Stimulated activated CD8-positive, alpha-beta memory T cell treated with anti-CD3 and anti-CD28 coated beads, Interleukin-4, amount 100 ng/mL, for 1 hour (primary cell): ENCODE measurements at regions not wholly inside any gene's neighbourhood (a gene's known extent, or its start where the extent isn't known, plus 50 kb on each side); places are given as distances from the start of the nearest gene placed in this dataset.
A peak's percentile ranks its signal among the peaks of the same experiment; 100 is the strongest.
"Not testable (repeated sequence)": the region's sequence is repeated elsewhere in the genome, so short reads cannot be mapped to it uniquely, and the experiment has no call there.

Experiments used
- DNase-seq, 2 donors: peaks; one replicate each; pipeline ENCODE4 v3.0.0-alpha.2; 2020; ENCODE audit warnings: low read depth in 2 of 2, low spot score in 1 of 2

DNA sequence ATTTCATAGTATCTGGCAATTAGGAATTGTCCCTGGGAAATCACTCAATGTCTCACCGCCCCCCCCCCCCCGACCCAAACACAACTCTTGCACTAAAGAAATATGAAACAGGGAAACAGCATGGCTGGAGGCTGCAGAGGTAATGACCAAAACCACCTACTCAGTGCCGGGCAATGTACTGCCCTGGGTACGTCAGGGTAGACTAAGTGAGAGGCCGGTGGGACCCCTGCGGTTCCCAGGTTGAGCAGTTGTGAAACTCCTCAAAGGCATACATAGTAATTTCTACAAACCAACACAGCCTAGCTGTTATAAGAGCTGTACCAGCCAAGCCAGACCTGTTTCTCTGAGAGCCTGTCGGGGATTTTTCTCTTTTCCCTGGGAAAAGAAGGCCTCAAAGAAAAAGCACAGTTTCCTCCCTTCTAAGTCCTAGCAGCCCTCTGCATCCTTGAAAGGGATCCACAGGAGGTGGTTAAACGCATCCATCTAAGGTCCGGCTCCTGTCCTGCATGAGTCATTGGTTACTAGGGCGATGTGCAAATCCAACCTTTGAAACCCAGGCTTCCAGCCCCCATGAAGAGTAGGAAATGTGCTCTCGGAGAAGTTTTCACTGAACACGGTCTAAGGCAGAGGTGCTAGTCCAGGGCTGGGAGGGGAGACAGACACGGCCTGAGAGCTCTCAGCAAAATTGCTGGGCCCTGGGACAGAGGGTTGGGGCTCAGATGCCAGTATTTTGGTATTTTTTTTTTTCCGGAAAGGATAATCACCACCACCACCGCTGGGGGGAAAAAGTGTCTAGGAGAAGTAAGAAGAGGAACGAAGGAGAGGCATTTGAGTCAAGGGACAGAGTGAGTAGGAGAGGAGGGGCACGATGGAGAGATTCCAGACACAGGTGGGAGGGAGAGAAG lies 172.8 kb downstream of the ATP6V0E2 start:
- not testable (repeated sequence) for DNase-seq

DNA sequence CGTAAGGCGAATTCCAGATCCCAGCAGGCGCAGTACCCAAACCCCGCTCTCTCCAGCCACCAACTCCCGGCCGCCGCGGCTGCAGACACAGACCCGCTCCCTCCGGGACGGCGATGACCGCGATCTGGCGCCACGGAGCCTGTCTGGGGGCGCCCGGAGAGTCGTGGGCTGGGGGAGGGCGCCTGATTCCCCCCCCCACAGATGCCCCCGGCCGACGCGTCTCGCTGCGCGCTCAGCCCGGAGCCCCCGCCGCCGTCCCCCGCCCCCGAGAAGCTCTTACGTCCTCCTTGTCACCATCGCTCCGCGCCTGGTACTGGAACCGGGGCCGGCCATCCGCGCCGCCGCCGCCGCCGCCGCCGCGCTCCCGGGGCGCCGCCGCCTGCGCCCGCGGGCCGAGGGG lies 173.6 kb downstream of the ATP6V0E2 start:
- DNase-seq: not testable (repeated sequence)

DNA sequence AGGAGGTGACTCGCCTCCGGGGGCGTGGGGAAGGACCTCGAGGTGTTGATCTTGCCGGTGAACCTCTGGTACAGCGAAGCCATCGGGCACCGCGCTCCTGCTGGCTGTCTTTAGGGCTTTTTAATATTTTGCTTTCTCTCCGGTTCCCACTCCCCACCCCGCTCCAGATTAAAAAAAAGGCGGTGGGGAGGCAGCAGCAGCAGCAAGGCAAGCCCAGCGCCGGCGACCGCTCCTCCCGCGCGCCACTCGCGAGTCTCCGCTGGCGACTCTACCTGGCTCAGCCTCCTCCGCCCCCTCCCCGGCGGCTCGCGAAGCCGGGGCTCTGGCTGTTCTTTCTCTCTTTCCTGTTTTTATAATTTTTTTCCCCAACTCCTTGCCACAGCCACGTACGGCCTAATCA lies 174.0 kb downstream of the ATP6V0E2 start:
- DNase-seq: not testable (repeated sequence)

DNA sequence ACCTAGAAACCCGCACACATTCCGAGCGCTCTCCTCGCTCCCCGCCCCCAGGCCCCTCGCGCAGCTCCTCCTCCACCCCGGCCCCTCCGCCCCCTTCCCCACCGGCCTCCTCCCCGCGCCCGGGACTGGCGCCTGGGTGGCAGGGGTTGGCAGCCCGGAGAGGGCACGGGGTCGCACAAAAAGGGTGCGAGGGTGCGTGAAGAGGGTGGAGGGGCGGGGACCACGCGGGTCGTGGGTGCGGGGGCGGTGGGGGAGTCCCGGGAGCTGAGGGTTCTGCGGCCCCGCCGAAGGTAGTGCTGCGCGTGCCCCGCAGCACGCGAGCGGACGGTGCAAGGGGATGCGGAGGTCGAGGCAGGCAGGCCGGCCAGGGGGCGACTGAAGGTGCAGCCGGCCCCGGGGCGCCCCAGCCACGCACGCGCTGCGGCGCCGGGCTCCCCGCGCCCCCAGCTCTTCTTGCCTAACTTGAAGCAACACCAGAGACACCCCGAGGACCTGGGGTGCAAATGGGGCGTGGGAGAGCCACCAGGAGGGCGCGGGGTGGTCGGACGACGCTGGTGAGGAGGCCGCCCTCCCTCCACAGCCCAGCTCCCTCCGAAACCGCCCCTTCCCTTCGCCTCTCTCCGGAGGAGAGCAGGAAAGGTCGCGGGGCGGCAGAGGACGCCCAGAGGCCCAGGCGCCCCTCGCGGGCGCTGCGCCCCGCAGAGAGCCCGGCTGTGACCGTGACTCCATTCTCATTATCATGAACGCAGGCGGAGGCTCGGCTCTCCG lies 174.7 kb downstream of the ATP6V0E2 start:
- not testable (repeated sequence) for DNase-seq

DNA sequence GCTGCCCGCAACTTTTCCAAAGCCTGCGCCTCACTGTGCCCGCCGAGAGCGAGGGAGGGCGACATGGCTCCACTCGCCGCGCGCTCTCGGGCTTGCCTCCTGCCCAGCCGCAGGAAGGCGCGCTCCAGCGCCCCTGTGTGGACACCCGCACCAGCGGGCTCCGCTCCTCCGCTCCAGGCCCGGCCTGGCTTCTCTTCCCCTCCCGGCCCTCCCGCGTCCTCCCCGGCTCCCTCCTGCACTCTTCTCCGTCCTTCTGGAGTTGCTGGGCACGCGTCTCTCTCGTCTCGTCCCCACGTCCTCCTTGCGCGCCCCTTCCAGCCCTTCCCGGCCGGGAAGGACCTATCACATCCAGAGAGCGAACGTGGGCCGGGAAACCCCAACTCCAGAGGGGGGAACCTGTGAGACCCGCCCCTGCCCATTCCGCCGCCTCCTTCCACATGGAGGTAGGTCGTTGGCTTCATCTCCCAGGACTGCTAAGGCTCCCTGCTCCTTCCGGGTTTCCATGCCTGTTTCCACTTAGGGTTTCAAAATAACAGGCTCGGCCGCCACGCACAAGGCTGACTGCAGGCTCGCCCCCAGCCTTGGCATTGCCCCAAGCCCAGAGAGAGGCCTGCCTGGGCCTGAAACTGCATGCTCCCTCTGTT lies 175.4 kb downstream of the ATP6V0E2 start:
- DNase-seq: not testable (repeated sequence)

DNA sequence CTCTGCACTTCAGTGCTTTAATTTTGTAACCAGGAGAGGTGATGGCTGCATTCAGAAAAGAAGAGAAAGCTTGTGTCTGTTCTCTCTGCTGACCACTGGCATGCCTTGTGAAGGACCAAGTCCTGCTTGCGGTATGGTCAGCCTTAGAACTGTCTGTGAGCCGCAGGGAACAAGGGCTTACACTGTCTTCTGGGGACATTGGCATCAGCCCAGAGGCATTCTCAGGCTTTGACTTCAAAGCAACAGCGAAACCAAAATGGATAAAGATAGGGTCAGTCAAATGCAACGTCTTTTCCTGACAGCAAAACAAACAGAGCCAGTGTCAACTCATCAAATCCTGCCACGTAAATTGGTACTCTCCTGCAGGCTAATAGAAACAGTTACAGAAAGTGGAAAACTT lies 179.6 kb downstream of the ATP6V0E2 start:
- not testable (repeated sequence) for DNase-seq

DNA sequence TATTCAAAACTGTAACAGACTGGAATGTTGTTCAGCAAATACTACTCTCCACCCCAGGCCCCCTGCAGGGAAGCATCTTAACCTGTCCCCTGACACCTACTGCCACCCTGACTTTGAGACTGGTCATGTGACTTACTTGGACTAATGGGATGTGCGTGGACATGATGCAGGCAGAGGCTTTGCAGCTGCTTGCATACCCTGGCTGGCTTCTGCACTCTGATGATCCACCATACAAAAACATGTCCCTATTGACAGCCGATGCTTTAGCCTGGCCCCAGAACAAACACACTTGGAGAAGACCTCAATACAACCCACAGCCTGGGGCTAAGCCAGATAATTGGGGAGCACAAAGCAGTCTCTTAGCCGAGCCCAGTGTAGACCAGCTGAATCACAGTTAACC lies 180.5 kb downstream of the ATP6V0E2 start:
- DNase-seq: not testable (repeated sequence)

DNA sequence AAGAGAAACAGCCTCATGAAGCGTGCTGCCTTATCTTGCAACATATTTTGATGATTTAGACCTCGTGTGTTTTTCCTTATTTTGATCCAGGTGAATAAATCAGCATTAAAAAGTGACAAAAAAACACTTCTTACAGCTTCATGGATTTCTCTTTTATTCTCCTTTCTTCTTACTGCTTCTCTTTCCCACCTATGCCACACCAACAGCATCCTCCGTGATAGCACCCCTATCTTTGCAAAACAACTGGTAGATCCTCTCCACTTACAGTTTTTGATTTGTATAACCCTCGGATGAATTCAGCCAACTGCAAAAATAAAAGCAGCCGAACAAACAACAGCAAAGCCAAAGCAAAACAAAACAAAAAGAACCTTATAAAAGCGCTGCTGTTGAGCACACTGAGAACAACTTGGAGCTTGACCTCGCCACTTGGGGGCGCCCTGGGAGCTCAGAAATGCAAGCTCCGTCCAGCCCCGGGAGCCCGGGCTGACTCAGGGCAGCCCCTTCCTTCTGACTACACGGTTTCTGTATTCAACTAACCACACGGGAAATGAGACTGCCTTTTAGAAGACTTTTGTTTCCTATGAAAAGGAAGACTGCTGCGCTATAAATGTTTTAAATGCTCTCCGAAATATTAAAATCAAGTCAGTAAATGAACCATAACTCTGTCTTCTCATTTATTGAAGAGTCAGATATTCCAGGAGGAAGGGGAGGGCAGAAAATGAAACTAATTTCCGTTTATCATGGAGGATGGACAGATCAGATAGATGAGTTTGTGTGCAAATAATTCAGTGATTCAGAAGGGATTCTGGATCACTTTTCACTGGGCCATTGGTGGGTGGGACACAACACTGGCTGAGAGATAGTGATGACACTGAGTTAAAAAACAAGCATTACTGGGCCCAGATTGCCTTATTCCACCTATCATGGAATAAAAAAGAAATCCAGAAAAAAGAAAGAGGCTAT lies 186.8 kb downstream of the ATP6V0E2 start:
- peak; percentile 59 to 74 for DNase-seq

DNA sequence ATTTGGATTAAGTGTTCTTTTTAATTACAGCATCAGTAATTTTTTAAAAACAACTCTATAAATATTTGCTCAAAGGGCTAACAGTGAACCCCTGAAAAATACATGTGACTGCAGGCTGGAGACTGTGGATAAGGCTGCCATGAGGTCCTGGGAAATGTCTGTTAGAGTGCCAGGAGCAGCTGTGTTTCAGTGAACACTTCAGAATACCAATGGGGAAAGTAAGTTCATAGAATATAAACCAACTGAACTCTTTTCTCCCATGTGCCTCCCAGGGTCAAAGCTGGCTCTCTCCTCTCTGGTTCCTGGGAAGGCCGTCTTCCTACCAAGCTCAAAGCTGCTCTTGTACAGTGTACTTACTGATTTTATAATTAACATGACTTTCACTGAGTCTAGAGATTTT lies 189.4 kb downstream of the ATP6V0E2 start:
- not testable (repeated sequence) for DNase-seq

DNA sequence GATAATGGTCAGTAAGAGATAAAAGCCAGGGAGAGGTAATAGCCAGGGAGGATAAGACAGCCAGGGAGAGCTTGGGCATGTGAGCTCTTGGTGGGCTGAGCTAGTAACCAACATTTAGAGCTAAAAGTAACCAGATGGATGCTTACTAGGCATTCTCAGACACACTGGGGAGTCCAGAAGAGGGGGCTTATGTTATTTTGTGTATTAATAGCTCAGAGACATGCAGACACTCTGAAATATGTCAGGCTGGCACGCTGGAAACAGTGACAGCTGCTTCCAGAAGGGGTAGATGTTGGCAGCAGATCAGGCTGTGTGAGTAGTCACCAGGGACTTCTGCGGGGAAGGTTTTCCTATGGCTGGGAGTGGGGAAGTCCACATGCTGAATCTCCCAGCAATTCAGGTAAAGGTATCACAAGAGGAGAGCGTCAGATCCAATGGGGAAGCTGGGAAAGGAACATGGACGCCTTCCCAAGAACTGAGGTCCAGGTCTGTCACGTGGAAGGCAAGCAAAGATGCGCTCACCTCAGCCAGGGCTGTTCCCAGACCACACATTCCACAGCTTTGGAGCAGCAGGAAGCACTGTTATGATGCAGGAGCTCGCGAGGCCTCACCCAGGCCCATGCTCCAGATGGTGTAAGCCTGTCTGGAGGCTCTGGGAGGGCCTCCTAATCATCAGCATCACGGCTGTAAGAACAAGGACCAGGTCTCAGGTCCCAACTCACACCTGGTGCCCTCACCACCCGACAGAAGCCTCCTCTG lies 196.0 kb downstream of the ATP6V0E2 start:
- not testable (repeated sequence) for DNase-seq

DNA sequence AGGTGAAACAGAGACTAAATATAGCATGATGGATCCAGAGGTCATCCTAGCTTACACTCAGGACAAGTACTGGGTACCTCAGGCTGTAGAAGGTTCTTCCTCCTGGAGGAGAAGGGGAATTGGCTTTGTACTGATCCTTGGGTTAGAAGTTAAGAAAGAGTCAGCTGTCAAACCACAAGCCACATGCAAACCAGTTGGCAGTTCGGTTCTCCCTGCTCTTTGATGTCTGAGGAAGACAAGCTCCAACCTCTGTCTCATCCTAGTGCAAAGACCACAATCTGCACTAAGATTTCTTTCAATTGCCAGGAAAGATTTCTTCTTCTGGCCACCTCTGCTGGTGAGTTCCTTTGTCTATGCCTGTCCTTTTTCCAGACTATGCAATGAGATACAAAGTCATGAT lies 203.8 kb downstream of the ATP6V0E2 start:
- DNase-seq: not testable (repeated sequence)

DNA sequence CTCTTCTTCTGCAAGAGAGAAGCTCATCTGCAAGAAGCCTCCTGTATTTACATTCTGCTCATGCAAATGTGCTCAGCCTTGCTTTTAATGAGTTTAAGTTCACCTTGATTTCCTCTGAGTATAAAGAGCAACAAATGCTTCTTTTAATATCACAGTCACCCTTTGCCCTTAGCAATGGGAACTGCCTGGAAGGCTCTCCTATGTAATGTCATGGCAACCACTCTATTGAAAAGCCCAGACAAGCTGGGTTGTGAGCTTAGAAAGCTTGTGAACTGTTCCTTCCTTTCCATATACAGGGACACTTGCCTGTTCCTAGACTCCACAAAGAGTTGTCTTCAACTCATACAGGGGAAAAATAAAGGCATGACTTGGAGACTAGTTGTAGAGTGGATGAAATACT lies 208.1 kb downstream of the ATP6V0E2 start:
- not testable (repeated sequence) for DNase-seq

DNA sequence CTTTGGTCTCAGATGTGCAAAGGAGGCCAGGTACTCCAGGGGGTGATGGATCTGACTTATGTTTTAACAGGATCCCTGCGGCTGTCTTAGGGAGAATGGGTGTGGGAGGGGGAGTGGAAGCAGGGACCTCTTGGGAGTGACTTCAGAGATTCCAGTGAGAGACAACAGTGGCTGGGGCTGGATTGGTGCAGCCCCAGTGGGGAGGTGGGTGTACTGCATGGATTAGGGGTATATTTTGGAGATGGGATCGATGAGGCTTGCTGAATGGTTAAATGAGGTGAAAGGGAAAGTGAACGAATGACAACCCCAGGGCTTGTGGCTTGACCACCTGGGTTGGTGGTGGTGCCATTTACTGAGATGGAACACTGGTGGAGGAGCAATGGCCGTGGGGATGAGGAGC lies 211.0 kb downstream of the ATP6V0E2 start:
- not testable (repeated sequence) for DNase-seq

DNA sequence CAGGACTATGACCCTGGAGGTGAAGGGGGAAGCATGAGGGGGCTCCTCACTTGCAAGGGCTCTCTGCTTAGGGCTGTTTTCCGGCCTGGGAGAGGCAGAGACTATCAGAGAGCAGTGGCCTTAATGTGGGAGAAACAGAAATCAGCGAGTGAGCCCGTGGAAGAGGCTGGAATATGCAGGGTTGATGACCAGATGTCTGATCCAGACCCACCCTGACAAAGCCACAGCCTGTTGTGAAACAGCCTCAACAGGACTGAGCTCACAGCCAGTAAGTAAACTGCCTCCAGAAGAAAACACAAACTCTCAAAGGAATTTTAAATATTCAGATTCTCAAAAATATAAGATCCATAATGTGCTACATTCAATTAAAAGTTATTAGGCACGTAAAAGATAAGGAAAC lies 213.7 kb downstream of the ATP6V0E2 start:
- DNase-seq: not testable (repeated sequence)

DNA sequence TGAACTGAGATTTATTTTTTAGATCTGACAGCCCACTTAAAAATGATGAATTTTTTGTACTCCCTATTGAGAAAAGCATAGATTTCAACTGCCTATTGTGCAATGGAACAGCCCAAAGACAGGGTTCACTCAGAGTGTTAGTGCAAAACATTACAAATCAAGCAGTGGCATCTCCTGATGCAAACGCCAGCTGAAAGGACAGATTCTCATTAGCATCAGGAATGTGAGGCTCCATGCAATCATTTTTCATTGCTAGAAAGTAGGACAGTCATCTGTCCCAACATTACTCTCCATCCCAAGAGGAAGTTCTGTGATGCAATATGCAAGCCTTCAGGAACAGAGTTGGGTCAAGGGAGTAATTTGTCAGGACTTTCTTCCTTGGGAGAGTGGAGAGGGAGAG lies 215.4 kb downstream of the ATP6V0E2 start:
- DNase-seq: not testable (repeated sequence)

DNA sequence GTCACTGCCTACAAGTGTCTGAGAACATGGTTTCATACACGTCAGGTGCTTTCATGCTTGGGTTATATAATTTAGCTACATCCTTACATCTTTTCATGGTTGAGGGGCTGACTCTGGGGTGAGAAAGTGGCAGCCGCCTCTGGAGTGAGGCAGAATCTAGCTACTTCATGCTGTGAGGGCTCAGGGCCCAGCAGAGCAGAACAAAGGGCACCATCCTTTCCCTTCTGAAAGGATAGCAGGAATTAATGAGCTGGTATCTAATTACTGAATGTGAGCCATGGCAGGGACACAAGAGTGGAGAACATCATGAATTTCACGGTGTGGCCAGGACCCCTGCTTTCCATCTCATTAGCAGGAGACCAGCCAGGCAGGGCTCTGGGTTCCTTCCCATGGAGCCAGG lies 217.0 kb downstream of the ATP6V0E2 start:
- DNase-seq: not testable (repeated sequence)

DNA sequence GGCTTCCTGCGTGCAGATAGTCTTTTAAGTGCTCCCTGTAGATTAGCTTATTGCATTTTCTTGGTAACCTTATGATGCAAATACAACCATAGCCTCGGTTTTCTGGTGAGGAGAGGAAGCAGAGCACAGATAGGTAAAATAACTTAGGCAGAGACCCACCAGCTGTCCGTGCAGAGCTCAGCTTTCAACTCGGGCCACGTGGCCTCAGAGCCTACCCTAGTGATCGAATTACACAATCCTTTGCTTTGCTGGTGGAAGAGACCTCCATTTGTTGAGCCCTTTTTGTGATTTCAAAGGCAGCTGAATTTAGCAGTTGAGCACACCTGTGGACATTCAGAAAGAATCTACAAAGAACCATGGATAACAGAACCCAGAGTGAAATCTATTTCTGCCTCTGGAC lies 220.1 kb downstream of the ATP6V0E2 start:
- not testable (repeated sequence) for DNase-seq

DNA sequence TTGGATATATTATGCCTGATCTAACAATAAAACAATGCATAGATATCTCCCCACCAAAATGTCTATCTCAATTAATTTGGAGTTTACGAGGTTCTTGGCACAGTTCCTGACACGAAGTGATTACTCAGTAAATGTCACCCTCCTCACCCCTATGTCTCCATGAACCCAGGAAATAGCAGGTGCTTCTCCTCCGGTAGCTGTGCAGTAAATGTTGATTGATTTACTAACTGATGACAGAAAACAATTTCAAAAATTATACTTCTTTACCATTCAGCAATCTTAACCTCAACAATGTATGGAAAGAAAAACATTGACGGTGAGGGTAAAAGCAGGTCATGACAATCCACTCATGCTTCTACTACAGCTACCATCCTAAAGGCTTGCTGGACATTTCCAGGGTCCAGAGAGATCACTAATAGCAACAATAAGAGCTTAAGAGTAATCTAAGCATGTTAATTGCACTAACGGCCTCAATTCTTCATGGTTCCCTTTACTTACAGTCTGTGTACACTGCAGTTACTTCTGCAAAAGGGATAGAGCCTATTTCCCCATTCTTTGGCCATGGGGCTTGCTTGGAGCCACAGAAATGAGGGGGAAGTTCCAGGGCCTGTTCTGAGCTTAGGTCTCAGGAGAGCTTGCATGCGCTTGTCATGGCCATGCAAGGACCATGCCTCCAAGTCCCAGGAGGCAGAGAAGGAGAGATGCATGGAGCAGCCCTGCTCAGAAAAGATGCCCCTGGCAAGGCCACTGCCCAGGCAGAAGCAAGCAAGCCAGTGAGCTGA lies 222.6 kb downstream of the ATP6V0E2 start:
- not testable (repeated sequence) for DNase-seq

DNA sequence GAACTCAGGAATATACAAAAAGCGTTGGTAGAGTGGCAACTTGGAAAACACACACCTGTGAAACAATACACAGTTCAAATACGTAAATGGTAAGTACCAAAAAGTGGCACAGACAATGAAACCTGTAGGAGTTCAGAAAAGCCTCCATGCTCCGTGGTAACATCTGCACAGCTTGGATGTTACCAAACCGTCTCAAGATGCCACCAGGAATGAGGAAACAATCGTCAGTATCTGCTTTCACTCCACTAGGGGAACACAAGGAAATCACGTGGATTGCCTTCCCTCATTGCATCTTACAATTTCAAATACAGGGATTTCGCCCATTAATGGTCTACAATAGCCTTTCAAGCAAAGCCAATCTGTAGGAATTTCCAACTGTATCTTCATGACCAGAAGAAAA lies 224.6 kb upstream of the LRRC61 start:
- DNase-seq: not testable (repeated sequence)
